ENCODE measurements at regions not wholly inside any gene's neighbourhood (a gene's known extent, or its start where the extent isn't known, plus 50 kb on each side); places are given as distances from the start of the nearest gene placed in this dataset.

GRCh38 chr7:54015251-54015650 lies 526.9 kb upstream of the VSTM2A start:
- POLR2A ChIA-PET = no interaction called here
- CTCF ChIA-PET = no interaction called here
- no peaks in the 10 kb centered on the region for H3K4me1 Mint-ChIP-seq (ENCODE audit: low read depth)
- no peak overlapping the region for H3K4me3 Mint-ChIP-seq
- H3K27ac Mint-ChIP-seq = no peak overlapping the region
- H3K9me3 Mint-ChIP-seq = peaks cover 29% of the 10 kb centered on the region
- H3K36me3 Mint-ChIP-seq = no peaks in the 10 kb centered on the region
- DNase-seq = no peak
- H3K27me3 Mint-ChIP-seq = no peaks in the 10 kb centered on the region
- intact Hi-C loops (cut with micrococcal nuclease) = no loop called here

GRCh38 chr7:54037873-54038272 lies 504.3 kb upstream of the VSTM2A start:
- no peak overlapping the region for H3K4me3 Mint-ChIP-seq
- intact Hi-C loops (cut with micrococcal nuclease) = no loop called here
- H3K27me3 Mint-ChIP-seq = no peaks in the 10 kb centered on the region
- DNase-seq = no peak
- peaks cover 26% of the 10 kb centered on the region for H3K9me3 Mint-ChIP-seq
- POLR2A ChIA-PET = no interaction called here
- H3K27ac Mint-ChIP-seq = no peak overlapping the region
- CTCF ChIA-PET = no interaction called here
- no peaks in the 10 kb centered on the region for H3K4me1 Mint-ChIP-seq (ENCODE audit: low read depth)
- no peaks in the 10 kb centered on the region for H3K36me3 Mint-ChIP-seq

DNA sequence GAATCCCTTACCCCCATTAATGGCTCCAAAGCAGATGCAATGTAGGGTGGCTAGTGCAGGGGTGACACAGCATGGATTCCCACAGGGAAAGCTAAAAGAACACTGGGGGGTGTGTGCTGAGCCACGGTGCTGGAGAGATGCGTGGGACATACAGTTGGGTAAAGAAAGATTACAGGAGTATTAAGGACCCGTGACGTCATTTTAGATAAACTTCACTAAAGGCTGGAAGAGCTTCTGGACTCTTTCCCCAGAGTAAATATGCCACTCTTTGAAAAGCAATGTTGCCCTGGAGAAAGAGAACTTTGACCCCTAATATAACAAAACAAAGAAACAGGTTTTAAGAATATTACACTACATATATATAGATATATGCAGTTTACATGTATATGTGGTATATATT lies 481.5 kb upstream of the VSTM2A start:
- H3K27me3 Mint-ChIP-seq = no peaks in the 10 kb centered on the region
- POLR2A ChIA-PET = no interaction called here
- H3K4me3 Mint-ChIP-seq = no peak overlapping the region
- DNase-seq = no peak
- intact Hi-C loops (cut with micrococcal nuclease) = no loop called here
- peaks cover 22% of the 10 kb centered on the region for H3K9me3 Mint-ChIP-seq
- CTCF ChIA-PET = no interaction called here
- no peaks in the 10 kb centered on the region for H3K36me3 Mint-ChIP-seq
- H3K4me1 Mint-ChIP-seq (ENCODE audit: low read depth) = no peaks in the 10 kb centered on the region
- H3K27ac Mint-ChIP-seq = no peak overlapping the region

DNA sequence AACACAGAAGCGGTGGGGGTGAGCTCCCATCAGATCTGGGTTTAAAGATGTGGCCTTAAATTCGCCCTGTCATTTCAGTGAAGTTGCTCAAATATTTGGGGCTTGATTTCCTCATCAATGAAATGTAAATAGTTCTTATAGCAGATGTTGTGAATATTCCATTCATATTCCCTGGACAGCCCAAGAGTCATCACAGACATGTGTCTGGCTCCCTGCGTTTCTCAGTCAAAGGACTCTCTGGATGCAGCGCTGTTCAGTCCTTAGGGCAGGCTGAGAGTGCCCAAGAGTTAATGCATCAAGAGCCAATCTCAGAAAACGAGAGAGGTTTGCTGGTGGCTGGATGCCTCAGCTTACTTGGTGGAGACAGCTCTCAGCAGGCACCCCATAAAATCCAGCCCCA lies 475.5 kb upstream of the VSTM2A start:
- Mint-ChIP-seq H3K4me1 (ENCODE audit: low read depth) (no peaks in the 10 kb centered on the region), H3K27ac (no peak overlapping the region), H3K9me3 (peaks cover 28% of the 10 kb centered on the region), H3K36me3 (no peaks in the 10 kb centered on the region), H3K4me3 (no peak overlapping the region), H3K27me3 (no peaks in the 10 kb centered on the region)
- DNase-seq = no peak
- ChIA-PET POLR2A (no interaction called here), CTCF (no interaction called here)
- intact Hi-C loops (cut with micrococcal nuclease) = no loop called here

DNA sequence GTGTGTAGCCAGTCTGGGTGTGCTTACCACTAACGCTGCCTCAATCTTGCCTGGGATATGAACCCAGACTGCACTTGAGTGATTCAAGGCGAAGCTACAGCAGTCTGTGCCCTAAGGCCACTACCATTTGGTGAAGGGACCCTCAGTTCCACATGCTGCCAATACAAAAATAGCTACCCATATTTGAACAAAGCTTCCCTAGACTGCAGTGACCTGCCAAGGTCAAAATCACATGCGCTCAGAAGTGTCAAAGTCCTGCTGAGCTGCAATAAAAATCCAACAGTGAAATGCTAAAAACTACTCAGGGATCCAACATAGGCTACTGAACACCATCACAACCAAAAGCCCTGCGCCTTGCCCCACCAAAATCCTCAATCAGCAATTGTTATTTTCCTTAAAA lies 472.3 kb upstream of the VSTM2A start:
- POLR2A ChIA-PET = no interaction called here
- intact Hi-C loops (cut with micrococcal nuclease) = no loop called here
- Mint-ChIP-seq H3K9me3 (peaks cover 29% of the 10 kb centered on the region), H3K27me3 (no peaks in the 10 kb centered on the region), H3K36me3 (no peaks in the 10 kb centered on the region), H3K4me1 (ENCODE audit: low read depth) (no peaks in the 10 kb centered on the region), H3K27ac (no peak overlapping the region), H3K4me3 (no peak overlapping the region)
- CTCF ChIA-PET = no interaction called here
- DNase-seq = no peak

DNA sequence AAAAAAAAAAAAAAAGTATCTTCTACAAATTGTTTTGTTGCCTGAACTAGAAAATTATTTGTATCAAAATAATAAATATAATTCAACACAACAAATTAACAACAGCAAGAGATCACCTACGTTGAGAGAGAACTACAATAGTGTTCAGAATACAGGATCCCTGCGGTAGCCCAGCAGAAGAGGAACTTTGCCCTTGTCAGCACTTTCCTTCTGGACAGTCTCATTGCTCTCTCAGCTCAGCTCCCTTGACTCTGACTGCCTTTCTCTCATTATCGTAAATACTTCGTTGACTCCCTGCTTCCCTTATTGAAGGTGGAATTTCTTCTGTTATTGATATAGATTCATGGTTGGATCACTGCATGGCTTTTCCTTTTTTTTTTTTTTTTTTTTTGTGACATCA lies 469.5 kb upstream of the VSTM2A start:
- POLR2A ChIA-PET = no interaction called here
- Mint-ChIP-seq H3K9me3 (peaks cover 18% of the 10 kb centered on the region), H3K4me3 (no peak overlapping the region), H3K27ac (no peak overlapping the region), H3K27me3 (no peaks in the 10 kb centered on the region), H3K4me1 (ENCODE audit: low read depth) (no peaks in the 10 kb centered on the region), H3K36me3 (no peaks in the 10 kb centered on the region)
- CTCF ChIA-PET = no interaction called here
- intact Hi-C loops (cut with micrococcal nuclease) = no loop called here
- DNase-seq = no peak

- Mint-ChIP-seq H3K4me1 (ENCODE audit: low read depth) (no peaks in the 10 kb centered on the region), H3K27me3 (no peaks in the 10 kb centered on the region), H3K27ac (no peak overlapping the region), H3K4me3 (no peak overlapping the region), H3K9me3 (peaks cover 9% of the 10 kb centered on the region), H3K36me3 (no peaks in the 10 kb centered on the region)
- intact Hi-C loops (cut with micrococcal nuclease) = no loop called here
- ChIA-PET CTCF (no interaction called here), POLR2A (no interaction called here)
- DNase-seq = no peak
These were observed 465.6 kb upstream of the VSTM2A start for GRCh38 chr7:54076616-54077015.

GRCh38 chr7:54080525-54080924 lies 461.6 kb upstream of the VSTM2A start:
- Mint-ChIP-seq H3K27ac (no peak overlapping the region), H3K36me3 (no peaks in the 10 kb centered on the region), H3K27me3 (no peaks in the 10 kb centered on the region), H3K4me3 (no peak overlapping the region), H3K9me3 (peaks cover 13% of the 10 kb centered on the region), H3K4me1 (ENCODE audit: low read depth) (no peaks in the 10 kb centered on the region)
- ChIA-PET CTCF (no interaction called here), POLR2A (no interaction called here)
- intact Hi-C loops (cut with micrococcal nuclease) = no loop called here
- DNase-seq = no peak

DNA sequence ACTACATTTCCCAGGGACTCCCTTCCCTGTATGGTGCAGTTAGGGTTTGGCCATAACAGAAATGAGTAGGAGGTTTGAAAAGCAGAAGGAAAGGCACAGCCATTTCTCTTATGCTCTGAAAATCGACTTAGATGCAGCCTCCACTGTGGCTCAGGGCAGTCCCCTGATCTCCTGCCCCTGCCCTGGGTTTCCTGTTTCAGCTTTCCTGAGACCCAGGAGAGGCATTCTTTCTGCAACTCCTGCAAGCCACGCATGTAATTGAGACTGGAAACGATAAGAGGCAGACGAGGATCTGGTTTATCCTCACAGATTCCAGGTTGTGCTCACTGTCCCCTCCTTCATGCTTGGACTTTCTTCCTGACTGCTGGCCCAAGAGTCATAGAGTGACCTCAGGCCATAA lies 461.2 kb upstream of the VSTM2A start:
- no peaks in the 10 kb centered on the region for H3K36me3 Mint-ChIP-seq
- ChIA-PET CTCF (no interaction called here), POLR2A (no interaction called here)
- intact Hi-C loops (cut with micrococcal nuclease) = no loop called here
- no peaks in the 10 kb centered on the region for H3K4me1 Mint-ChIP-seq (ENCODE audit: low read depth)
- no peak overlapping the region for H3K4me3 Mint-ChIP-seq
- no peak overlapping the region for H3K27ac Mint-ChIP-seq
- no peak for DNase-seq
- no peaks in the 10 kb centered on the region for H3K27me3 Mint-ChIP-seq
- peaks cover 16% of the 10 kb centered on the region for H3K9me3 Mint-ChIP-seq

DNA sequence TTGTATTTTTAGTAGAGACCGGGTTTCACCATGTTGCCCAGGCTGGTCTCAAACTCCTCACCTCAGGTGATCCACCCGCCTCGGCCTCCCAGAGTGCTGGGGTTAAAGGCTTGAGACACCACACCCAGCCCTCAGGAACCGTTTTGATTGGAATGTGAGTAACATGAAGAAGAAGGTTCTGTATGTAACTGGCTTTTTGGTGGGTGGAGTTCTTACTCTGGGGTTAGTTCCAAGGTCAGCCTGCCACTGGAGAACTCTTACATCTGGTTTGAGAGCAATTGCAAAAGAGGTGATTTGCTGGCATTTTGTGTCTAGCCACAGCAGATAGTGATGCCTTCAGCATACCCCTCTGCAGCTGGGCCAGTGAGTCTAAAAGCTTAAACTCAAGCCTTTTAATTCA lies 457.8 kb upstream of the VSTM2A start:
- Mint-ChIP-seq H3K9me3 (peaks cover 23% of the 10 kb centered on the region), H3K4me1 (ENCODE audit: low read depth) (no peaks in the 10 kb centered on the region), H3K36me3 (no peaks in the 10 kb centered on the region), H3K27me3 (no peaks in the 10 kb centered on the region), H3K27ac (no peak overlapping the region), H3K4me3 (no peak overlapping the region)
- ChIA-PET POLR2A (no interaction called here), CTCF (no interaction called here)
- DNase-seq = no peak
- intact Hi-C loops (cut with micrococcal nuclease) = no loop called here

DNA sequence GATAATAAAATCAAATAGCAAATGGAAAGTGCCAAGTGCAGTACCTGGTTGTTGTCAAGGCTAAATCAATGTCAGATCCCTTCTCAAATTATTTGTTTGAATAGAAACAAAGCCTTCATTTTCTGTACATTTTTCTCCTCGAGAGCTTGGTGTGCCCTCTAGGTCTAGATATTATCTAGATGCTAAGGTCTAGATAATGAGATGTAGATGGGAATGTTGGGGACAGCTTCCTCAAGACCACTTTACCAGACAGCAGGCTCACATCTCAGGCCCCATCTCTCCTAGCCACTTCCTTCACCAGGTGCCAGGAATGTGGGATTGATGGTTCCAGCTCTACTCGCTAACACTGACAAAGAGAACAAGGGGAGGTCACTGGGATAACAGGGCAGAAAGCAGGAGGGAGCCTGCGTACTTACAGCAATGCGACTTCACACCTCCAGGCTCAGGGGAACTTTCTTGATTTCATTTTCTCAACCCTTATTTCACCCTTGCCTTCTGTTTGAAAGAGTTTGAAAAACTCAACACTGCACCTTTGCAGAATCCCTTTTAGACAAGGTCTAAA lies 451.4 kb upstream of the VSTM2A start:
- Mint-ChIP-seq H3K36me3 (no peaks in the 10 kb centered on the region), H3K4me3 (no peak overlapping the region), H3K9me3 (peaks cover 19% of the 10 kb centered on the region), H3K27me3 (no peaks in the 10 kb centered on the region), H3K4me1 (ENCODE audit: low read depth) (no peaks in the 10 kb centered on the region), H3K27ac (no peak overlapping the region)
- ChIA-PET CTCF (no interaction called here), POLR2A (no interaction called here)
- intact Hi-C loops (cut with micrococcal nuclease) = no loop called here
- DNase-seq = no peak

DNA sequence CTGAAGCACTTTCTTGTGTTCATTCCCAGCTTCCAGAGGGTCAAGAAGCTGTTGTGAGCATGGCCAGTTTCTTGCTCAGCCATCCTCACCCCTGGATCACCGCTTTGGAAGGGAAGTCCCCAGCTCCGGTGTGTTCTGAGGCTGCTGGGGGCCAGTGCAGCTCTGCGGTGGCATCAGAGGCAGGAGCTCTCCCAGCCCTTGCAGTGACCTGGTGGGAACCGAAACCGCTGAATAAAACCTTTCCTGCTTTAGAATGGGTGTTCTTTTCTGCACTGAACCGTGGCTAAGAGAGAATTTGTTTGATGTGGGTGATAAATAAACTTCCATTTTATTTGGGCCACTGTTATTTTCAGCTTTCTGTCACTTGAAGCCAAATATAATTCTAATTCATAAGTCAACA lies 450.9 kb upstream of the VSTM2A start:
- peaks cover 19% of the 10 kb centered on the region for H3K9me3 Mint-ChIP-seq
- no peaks in the 10 kb centered on the region for H3K4me1 Mint-ChIP-seq (ENCODE audit: low read depth)
- H3K27ac Mint-ChIP-seq = no peak overlapping the region
- ChIA-PET POLR2A (no interaction called here), CTCF (no interaction called here)
- no peaks in the 10 kb centered on the region for H3K36me3 Mint-ChIP-seq
- no peaks in the 10 kb centered on the region for H3K27me3 Mint-ChIP-seq
- intact Hi-C loops (cut with micrococcal nuclease) = no loop called here
- DNase-seq = no peak
- H3K4me3 Mint-ChIP-seq = no peak overlapping the region

GRCh38 chr7:54097886-54098285 lies 444.3 kb upstream of the VSTM2A start:
- no peak overlapping the region for H3K4me3 Mint-ChIP-seq
- intact Hi-C loops (cut with micrococcal nuclease) = no loop called here
- H3K4me1 Mint-ChIP-seq (ENCODE audit: low read depth) = no peaks in the 10 kb centered on the region
- no peak for DNase-seq
- H3K9me3 Mint-ChIP-seq = peaks cover 25% of the 10 kb centered on the region
- POLR2A ChIA-PET = no interaction called here
- no peaks in the 10 kb centered on the region for H3K36me3 Mint-ChIP-seq
- CTCF ChIA-PET = no interaction called here
- H3K27ac Mint-ChIP-seq = no peak overlapping the region
- no peaks in the 10 kb centered on the region for H3K27me3 Mint-ChIP-seq

GRCh38 chr7:54109501-54109900 lies 432.7 kb upstream of the VSTM2A start:
- CTCF ChIA-PET = no interaction called here
- Mint-ChIP-seq H3K4me1 (ENCODE audit: low read depth) (no peaks in the 10 kb centered on the region), H3K27me3 (no peaks in the 10 kb centered on the region), H3K9me3 (peaks cover 15% of the 10 kb centered on the region), H3K27ac (no peak overlapping the region), H3K36me3 (no peaks in the 10 kb centered on the region), H3K4me3 (no peak overlapping the region)
- POLR2A ChIA-PET = no interaction called here
- no peak for DNase-seq
- intact Hi-C loops (cut with micrococcal nuclease) = no loop called here
